WTC11 (cell line): ENCODE measurements at regions not wholly inside any gene's neighbourhood (a gene's known extent, or its start where the extent isn't known, plus 50 kb on each side); places are given as distances from the start of the nearest gene placed in this dataset.

Experiments
- ATAC-seq: fragments of 200-7000 bp; cut with Tn5 transposase; 2 replicates; pipeline ENCODE4 v1.10.0; 2021; ENCODE audit warnings: mild to moderate bottlenecking, moderate library complexity
- CTCF ChIA-PET: fragments of 300-600 bp; sonication (Branson Sonifier 250); formaldehyde crosslinking; loops from one replicate; lab custom pipeline; 2021; ENCODE audit warnings: antibody characterized with exemption; lab: Charles Lee
- POLR2A ChIA-PET: fragments of 350-600 bp; sonication (Branson Sonifier 250); formaldehyde crosslinking; loops from one replicate; lab custom pipeline; 2021; ENCODE audit warnings: antibody characterized with exemption; lab: Charles Lee
- DNase-seq: peaks from one replicate; pipeline ENCODE4 v3.0.0; 2021; ENCODE audit warnings: low spot score
- H3K27ac Mint-ChIP-seq: 2 replicates; pipeline ENCODE4 v1.8.0; 2021; ENCODE audit warnings: mixed read lengths
- H3K27me3 Mint-ChIP-seq: 2 replicates; pipeline ENCODE4 v1.8.0; 2021; ENCODE audit warnings: low read depth, mild to moderate bottlenecking, moderate library complexity, mixed read lengths
- H3K36me3 Mint-ChIP-seq: 2 replicates; pipeline ENCODE4 v1.8.0; 2021; ENCODE audit warnings: mixed read lengths
- H3K4me1 Mint-ChIP-seq: 2 replicates; pipeline ENCODE4 v1.8.0; 2022; ENCODE audit warnings: mixed read lengths
- H3K4me3 Mint-ChIP-seq: 2 replicates; pipeline ENCODE4 v1.8.0; 2021; ENCODE audit warnings: mild to moderate bottlenecking, moderate library complexity, mixed read lengths
- H3K9me3 Mint-ChIP-seq: 2 replicates; pipeline ENCODE4 v1.8.0; 2021; ENCODE audit warnings: mixed read lengths
- EMX1 ChIP-seq: fragments of 250-450 bp; sonication (Bioruptor Pico); IDR thresholded peaks from 2 replicates; pipeline ENCODE4 v1.8.0; 2021; ENCODE audit warnings: mild to moderate bottlenecking
- ETV6 ChIP-seq: sonication (generic); formaldehyde crosslinking; IDR thresholded peaks from 2 replicates; pipeline ENCODE4 v1.8.1; 2022; ENCODE audit warnings: mild to moderate bottlenecking, missing genetic modification reagents
- FOXJ3 ChIP-seq: sonication (generic); formaldehyde crosslinking; IDR thresholded peaks from 2 replicates; pipeline ENCODE4 v1.9.0; 2021; ENCODE audit warnings: missing genetic modification reagents, mild to moderate bottlenecking, borderline replicate concordance
- HMGA2 ChIP-seq: fragments of 250-450 bp; sonication (Bioruptor Pico); IDR thresholded peaks from 2 replicates; pipeline ENCODE4 v1.4.0; 2021; ENCODE audit warnings: mild to moderate bottlenecking, moderate library complexity
- JUN ChIP-seq: sonication (generic); formaldehyde crosslinking; IDR thresholded peaks from 2 replicates; pipeline ENCODE4 v1.8.0; 2023; ENCODE audit warnings: mild to moderate bottlenecking, missing genetic modification reagents
- MLX ChIP-seq: sonication (generic); formaldehyde crosslinking; IDR thresholded peaks from 2 replicates; pipeline ENCODE4 v1.8.1; 2023; ENCODE audit warnings: mild to moderate bottlenecking, missing genetic modification reagents, moderate library complexity
- RORB ChIP-seq: fragments of 250-450 bp; sonication (Bioruptor Pico); IDR thresholded peaks from 2 replicates; pipeline ENCODE4 v1.9.0; 2021; ENCODE audit warnings: mild to moderate bottlenecking
- TEAD4 ChIP-seq: sonication (generic); formaldehyde crosslinking; IDR thresholded peaks from 2 replicates; pipeline ENCODE4 v1.8.0; 2022; ENCODE audit warnings: mild to moderate bottlenecking, missing genetic modification reagents
- TP53 ChIP-seq: sonication (generic); formaldehyde crosslinking; IDR thresholded peaks from 2 replicates; pipeline ENCODE4 v1.8.1; 2023; ENCODE audit warnings: mild to moderate bottlenecking, missing genetic modification reagents
- ZNF121 ChIP-seq: sonication (generic); formaldehyde crosslinking; IDR thresholded peaks from 2 replicates; pipeline ENCODE4 v1.8.0; 2023; ENCODE audit warnings: missing genetic modification reagents
- TF ChIP-seq, protein P1 (sequence below): sonication (generic); formaldehyde crosslinking; IDR thresholded peaks from 2 replicates; pipeline ENCODE4 v1.8.0; 2022; ENCODE audit warnings: missing genetic modification reagents
- TF ChIP-seq, protein P2 (sequence below): fragments of 250-450 bp; sonication (Bioruptor Pico); IDR thresholded peaks from 2 replicates; pipeline ENCODE4 v1.9.0; 2021; ENCODE audit warnings: mild to moderate bottlenecking
- TF ChIP-seq, protein P3 (sequence below): fragments of 200-600 bp; IDR thresholded peaks from 2 replicates; pipeline ENCODE4 v1.8.0; 2022; ENCODE audit warnings: antibody characterized with exemption

- POLR2A ChIA-PET: no interaction called here
- Mint-ChIP-seq H3K36me3 (no peaks in the 10 kb centered on the region), H3K27me3 (no peaks in the 10 kb centered on the region), H3K27ac (no peak overlapping the region), H3K9me3 (0 out of 2 replicates have a peak, but pooled peaks cover 3% of the 10 kb centered on the region), H3K4me3 (no peak overlapping the region), H3K4me1 (no peaks in the 10 kb centered on the region)
- no peak for ATAC-seq
- no peak for TF ChIP-seq MLX (CRISPR knock-in tag)
- no peak for TF ChIP-seq TEAD4 (CRISPR knock-in tag)
- no peak for TF ChIP-seq JUN (CRISPR knock-in tag)
- no peak for TF ChIP-seq FOXJ3 (CRISPR knock-in tag)
- TF ChIP-seq HMGA2 (CRISPR knock-in tag): peak; percentile 97
- TF ChIP-seq EMX1 (CRISPR knock-in tag): no peak
- CTCF ChIA-PET: no interaction called here
- no peak for DNase-seq
Measured at GRCh38 chr5:104119529-104119928, 556.9 kb upstream of the NUDT12 start.

GRCh38 chr5:104111632-104112031 is 549.0 kb upstream of the NUDT12 start:
- TF ChIP-seq, protein P1, sequence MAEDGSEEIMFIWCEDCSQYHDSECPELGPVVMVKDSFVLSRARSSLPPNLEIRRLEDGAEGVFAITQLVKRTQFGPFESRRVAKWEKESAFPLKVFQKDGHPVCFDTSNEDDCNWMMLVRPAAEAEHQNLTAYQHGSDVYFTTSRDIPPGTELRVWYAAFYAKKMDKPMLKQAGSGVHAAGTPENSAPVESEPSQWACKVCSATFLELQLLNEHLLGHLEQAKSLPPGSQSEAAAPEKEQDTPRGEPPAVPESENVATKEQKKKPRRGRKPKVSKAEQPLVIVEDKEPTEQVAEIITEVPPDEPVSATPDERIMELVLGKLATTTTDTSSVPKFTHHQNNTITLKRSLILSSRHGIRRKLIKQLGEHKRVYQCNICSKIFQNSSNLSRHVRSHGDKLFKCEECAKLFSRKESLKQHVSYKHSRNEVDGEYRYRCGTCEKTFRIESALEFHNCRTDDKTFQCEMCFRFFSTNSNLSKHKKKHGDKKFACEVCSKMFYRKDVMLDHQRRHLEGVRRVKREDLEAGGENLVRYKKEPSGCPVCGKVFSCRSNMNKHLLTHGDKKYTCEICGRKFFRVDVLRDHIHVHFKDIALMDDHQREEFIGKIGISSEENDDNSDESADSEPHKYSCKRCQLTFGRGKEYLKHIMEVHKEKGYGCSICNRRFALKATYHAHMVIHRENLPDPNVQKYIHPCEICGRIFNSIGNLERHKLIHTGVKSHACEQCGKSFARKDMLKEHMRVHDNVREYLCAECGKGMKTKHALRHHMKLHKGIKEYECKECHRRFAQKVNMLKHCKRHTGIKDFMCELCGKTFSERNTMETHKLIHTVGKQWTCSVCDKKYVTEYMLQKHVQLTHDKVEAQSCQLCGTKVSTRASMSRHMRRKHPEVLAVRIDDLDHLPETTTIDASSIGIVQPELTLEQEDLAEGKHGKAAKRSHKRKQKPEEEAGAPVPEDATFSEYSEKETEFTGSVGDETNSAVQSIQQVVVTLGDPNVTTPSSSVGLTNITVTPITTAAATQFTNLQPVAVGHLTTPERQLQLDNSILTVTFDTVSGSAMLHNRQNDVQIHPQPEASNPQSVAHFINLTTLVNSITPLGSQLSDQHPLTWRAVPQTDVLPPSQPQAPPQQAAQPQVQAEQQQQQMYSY (CRISPR knock-in tag): no peak
- no peak for TF ChIP-seq ETV6 (CRISPR knock-in tag)
- TF ChIP-seq TP53 (CRISPR knock-in tag): no peak
- TF ChIP-seq, protein P2, sequence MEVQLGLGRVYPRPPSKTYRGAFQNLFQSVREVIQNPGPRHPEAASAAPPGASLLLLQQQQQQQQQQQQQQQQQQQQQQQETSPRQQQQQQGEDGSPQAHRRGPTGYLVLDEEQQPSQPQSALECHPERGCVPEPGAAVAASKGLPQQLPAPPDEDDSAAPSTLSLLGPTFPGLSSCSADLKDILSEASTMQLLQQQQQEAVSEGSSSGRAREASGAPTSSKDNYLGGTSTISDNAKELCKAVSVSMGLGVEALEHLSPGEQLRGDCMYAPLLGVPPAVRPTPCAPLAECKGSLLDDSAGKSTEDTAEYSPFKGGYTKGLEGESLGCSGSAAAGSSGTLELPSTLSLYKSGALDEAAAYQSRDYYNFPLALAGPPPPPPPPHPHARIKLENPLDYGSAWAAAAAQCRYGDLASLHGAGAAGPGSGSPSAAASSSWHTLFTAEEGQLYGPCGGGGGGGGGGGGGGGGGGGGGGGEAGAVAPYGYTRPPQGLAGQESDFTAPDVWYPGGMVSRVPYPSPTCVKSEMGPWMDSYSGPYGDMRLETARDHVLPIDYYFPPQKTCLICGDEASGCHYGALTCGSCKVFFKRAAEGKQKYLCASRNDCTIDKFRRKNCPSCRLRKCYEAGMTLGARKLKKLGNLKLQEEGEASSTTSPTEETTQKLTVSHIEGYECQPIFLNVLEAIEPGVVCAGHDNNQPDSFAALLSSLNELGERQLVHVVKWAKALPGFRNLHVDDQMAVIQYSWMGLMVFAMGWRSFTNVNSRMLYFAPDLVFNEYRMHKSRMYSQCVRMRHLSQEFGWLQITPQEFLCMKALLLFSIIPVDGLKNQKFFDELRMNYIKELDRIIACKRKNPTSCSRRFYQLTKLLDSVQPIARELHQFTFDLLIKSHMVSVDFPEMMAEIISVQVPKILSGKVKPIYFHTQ: no peak
- TF ChIP-seq, protein P3, sequence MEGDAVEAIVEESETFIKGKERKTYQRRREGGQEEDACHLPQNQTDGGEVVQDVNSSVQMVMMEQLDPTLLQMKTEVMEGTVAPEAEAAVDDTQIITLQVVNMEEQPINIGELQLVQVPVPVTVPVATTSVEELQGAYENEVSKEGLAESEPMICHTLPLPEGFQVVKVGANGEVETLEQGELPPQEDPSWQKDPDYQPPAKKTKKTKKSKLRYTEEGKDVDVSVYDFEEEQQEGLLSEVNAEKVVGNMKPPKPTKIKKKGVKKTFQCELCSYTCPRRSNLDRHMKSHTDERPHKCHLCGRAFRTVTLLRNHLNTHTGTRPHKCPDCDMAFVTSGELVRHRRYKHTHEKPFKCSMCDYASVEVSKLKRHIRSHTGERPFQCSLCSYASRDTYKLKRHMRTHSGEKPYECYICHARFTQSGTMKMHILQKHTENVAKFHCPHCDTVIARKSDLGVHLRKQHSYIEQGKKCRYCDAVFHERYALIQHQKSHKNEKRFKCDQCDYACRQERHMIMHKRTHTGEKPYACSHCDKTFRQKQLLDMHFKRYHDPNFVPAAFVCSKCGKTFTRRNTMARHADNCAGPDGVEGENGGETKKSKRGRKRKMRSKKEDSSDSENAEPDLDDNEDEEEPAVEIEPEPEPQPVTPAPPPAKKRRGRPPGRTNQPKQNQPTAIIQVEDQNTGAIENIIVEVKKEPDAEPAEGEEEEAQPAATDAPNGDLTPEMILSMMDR: no peak
- no peak for TF ChIP-seq HMGA2 (CRISPR knock-in tag)
- Mint-ChIP-seq H3K27me3 (no peaks in the 10 kb centered on the region), H3K27ac (no peak overlapping the region), H3K9me3 (no peaks in the 10 kb centered on the region), H3K36me3 (no peaks in the 10 kb centered on the region), H3K4me3 (no peak overlapping the region), H3K4me1 (peaks cover 5% of the 10 kb centered on the region; the same call in 1 of the 2 replicates)
- POLR2A ChIA-PET: no interaction called here
- ATAC-seq (no peak), DNase-seq (no peak)
- CTCF ChIA-PET: no interaction called here

- DNase-seq: no peak
- Mint-ChIP-seq H3K27ac (no peak overlapping the region), H3K4me1 (no peaks in the 10 kb centered on the region), H3K4me3 (no peak overlapping the region), H3K36me3 (peaks cover 9% of the 10 kb centered on the region; the same call in 1 of the 2 replicates), H3K27me3 (no peaks in the 10 kb centered on the region), H3K9me3 (peaks cover 13% of the 10 kb centered on the region)
- ChIA-PET CTCF (no interaction called here), POLR2A (no interaction called here)
- TF ChIP-seq RORB (CRISPR knock-in tag) (no peak), HMGA2 (CRISPR knock-in tag) (no peak), ZNF121 (CRISPR knock-in tag) (no peak)
- ATAC-seq: no peak
Measured at GRCh38 chr5:104096451-104096850, 533.9 kb upstream of the NUDT12 start.
